ENCODE measurements at regions not wholly inside any gene's neighbourhood (a gene's known extent, or its start where the extent isn't known, plus 50 kb on each side); places are given as distances from the start of the nearest gene placed in this dataset.

DNA sequence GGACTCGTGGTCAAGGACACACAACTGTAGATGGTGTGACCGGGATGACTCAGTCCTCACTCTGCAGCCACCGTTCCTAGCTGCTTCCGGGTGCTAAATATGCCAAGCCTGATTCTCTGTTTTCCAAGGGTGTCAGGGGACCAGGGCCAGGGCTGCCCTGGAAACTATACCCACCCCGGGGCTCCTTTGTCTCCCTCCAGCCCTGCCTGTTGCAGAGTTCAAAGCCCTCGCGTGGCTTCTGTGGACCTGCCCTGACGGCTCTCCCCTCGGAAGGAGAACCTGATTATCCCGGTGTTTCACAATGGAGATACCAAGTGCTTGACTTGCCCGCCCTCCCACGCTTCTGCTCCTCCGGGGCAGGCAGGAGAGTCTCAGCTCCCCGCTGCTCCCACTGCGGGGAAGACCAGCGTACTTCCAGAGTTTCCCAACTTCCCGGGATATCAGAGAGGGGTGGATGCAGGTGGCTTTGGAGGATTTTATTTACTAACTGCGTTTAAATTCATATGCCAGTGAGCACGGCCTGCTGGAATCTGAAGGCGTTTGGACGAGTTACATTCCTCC, 125.0 kb downstream of the ASB7 start:
- TF ChIP-seq CTCF (IDR thresholded peaks at IDR 0.05) (no peak), POLR2A (IDR thresholded peaks at IDR 0.05) (no peak), POLR2AphosphoS5 (IDR thresholded peaks at IDR 0.05; ENCODE audit: insufficient read depth in 1 of 2, low read depth in 1 of 2) (no peak)

All from vagina (tissue), 2 donors.